HG02973 (cell line): ENCODE measurements at regions not wholly inside any gene's neighbourhood (a gene's known extent, or its start where the extent isn't known, plus 50 kb on each side); places are given as distances from the start of the nearest gene placed in this dataset.
"Not testable (repeated sequence)": the region's sequence is repeated elsewhere in the genome, so short reads cannot be mapped to it uniquely, and the experiment has no call there.

Experiments used
- ATAC-seq: cut with Tn5 transposase; IDR thresholded peaks from one replicate; pipeline ENCODE4 v1.9.1; 2021; ENCODE audit warnings: moderate library complexity; ENCODE audit not compliant: unreplicated experiment

DNA sequence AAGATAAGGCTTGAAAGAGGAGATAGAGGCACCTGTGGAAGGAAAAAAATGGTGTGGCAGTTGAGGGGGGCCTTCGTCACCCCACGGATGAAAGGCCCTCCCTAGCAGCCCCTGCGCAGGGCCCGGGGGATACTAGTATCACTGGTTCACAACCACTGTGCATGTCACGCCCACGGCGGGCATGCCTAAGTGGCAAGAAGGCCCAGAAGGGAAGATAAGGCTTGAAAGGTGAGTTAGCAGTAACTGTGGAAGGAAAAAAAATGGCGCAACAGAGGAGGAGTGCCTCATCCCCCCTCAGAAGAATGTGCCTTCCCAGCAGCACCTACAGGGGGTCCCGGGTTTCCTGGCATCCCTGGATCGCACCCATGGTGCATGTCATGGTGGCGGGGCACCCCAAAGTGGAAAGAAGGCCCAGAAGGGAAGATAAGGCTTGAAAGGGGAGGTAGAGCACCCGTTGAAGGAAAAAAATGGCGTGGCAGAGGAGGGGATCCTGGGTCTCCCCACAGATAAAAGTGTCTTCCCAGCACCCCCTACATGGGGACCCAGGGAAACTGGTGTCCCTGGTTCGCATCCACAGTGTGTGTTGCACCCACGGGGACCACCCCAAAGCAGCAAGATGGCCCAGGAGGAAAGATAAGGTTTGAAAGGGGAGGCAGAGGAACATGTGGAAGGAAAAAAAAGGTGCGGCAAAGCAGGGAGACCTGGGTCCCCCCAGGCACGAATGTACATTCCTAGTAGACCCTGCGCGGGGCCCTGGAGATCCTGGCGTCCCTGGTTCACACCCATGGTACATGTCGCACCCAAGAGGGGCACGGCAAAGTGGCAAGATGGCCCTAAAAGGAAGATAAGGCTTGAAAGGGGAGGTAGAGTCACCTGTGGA is 279.2 kb downstream of the ALG10 start:
- no peak for ATAC-seq

GRCh38 chr12:34302131-34302885 is 280.0 kb downstream of the ALG10 start:
- no peak for ATAC-seq

- ATAC-seq: no peak
Measured at GRCh38 chr12:34303091-34303870, 281.0 kb downstream of the ALG10 start.

- no peak for ATAC-seq
Measured at GRCh38 chr12:34304001-34304400, 281.7 kb downstream of the ALG10 start.

DNA sequence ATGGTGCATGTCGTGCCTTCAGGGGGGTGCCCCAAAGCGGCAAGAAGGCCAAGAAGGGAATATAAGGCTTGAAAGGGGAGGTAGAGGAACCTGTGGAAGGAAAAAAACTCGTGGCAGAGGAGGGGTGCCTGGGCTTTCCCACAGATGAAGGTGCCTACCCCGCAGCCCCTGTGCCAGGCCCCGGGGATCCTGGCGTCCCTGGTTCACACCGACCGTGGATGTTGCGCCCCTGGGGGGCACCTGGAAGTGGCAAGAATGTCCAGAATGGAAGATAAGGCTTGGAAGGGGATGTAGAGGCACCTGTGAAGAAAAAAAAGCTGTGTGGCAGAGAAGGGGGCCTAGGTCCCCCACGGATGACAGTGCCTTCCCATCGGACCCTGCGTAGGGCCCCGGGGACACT is 282.2 kb downstream of the ALG10 start:
- no peak for ATAC-seq

DNA sequence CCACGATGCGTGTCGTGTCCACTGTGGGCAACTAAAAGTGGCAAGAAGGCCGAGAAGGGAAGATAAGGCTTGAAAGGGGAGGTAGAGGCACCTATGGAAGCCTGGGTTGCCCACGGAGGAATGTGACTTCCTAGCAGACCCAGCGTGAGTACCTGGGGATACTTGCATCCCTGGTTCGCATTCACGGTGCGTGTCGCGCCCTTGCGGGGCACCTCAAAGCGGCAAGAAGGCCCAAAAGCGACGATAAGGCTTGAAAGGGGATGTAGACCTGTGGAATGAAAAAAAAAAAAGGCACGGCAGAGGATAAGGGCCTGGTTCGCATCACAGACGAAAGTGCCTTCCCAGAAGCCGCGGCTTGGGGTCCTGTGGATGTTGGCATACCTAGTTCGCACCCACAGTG is 282.9 kb downstream of the ALG10 start:
- no peak for ATAC-seq

DNA sequence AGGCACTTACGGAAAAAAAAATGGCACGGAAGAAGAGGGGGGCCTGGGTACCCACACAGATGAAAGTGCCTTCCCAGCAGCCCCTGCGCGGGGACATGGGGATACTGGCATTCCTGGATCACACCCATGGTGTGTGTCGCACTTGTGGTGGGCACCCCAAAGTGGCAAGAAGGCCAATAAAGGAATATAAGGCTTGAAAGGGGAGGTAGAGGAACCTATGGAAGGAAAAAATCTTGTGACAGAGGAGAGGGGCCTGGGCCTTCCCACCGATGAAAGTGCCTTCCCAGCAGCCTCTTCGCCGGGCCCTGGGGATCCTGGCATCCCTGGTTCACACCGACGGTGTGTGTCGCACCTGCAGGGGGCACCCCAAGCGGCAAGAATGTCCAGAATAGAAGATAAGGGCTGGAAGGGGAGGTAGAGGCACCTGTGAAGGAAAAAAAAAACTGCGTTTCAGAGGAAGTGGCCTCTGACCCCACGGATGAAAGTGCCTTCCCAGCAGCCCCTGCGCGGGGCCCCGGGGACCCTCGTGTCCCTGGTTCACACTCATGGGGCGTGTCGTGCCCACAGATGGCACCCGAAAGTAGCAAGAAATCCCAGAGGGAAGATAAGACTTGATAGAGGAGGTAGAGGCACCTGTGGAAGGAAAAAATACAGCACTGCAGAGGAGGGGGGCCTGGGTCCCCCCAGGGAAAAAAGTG is 284.0 kb downstream of the ALG10 start:
- no peak for ATAC-seq

DNA sequence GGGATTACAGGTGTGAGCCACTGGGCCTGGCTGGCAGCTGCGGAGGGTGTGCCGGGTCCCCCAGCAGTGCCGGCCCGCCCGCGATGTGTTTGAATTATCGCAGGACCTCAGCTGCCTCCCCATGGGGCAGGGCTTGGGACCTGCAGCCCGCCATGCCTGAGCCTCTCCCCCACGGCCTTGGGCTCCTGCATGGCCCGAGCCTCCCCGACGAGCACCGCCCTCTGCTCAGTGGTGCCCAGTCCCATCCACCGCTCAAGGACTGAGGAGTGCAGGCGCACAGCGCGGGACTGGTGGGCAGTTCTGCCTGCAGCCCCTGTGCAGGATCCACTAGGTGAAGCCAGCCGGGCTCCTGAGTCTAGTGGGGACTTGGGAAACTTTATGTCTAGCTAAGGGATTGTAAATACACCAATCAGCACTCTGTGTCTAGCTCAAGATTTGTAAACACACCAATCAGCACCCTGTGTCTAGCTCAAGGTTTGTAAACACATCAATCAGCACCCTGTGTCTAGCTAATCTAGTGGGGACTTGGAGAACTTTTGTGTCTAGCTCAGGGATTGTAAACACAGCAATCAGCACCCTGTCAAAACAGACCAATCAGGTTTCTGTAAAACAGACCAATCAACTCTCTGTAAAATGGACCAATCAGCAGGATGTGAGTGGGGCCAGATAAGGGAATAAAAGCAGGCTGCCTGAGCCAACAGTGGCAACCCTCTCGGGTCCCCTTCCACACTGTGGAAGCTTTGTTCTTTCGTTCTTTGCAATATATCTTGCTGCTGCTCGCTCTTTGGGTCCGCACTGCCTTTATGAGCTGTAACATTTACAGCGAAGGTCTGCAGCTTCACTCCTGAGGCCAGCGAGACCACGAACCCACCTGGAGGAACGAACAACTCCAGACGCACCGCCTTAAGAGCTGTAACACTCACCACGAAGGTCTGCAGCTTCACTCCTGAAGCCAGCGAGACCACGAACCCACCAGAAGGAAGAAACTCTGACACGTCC is 287.8 kb downstream of the ALG10 start:
- not testable (repeated sequence) for ATAC-seq

DNA sequence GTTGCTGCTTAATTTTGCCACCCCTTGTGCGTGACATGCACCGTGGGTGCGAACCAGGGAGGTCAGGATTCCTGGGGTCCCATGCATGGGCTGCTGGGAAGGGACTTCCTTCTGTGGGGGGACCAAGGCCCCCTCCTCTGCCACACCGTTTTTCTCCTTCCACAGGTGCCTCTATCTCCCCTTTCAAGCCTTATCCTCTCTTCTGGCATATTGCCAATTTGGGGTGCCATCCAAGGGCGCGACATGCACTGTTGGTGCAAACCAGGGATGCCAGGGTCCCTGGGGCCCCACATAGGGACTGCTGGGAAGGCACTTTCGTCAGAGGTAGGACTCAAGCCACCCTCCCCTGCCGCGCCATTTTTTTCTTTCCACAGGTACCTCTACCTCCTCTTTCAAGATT is 289.0 kb downstream of the ALG10 start:
- no peak for ATAC-seq

DNA sequence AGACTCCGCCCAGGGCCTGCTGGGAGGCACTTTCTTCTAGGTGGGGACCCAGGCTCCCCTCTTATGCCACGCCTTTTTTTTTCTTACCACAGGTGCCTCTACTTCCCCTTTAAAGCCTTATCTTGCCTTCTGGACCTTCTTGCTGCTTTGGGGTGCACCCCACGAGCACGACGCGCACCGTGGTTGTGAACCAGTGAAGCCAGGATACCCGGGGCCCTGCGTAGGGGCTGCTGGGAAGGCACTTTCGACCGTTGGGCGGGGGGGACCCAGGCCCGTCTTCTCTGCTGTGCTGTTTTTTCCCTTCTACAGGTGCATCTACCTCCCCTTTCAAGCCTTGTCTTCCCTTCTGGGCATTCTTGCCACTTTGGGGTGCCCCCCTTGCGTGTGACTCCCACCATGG is 305.4 kb downstream of the ALG10 start:
- ATAC-seq: no peak

DNA sequence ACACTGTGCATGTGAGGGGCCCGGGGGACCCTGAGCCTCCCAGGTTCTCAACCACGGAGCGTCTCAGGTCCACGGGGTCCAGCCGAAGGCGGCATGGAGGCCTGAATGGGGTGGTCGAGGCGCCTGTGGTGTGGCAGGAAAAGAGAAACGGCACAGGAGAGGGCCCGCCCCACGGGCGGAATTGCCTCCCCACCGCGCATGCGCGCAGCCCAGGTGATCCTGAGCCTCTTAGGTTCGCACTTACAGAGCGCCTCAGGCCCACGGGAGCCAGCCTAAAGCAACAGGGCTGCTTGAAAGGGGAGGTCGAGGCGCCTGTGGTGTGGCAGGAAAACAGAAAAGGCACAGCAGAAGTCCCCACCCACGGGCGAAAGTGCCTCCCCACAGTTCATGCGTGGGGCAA is 311.0 kb downstream of the ALG10 start:
- ATAC-seq: no peak

DNA sequence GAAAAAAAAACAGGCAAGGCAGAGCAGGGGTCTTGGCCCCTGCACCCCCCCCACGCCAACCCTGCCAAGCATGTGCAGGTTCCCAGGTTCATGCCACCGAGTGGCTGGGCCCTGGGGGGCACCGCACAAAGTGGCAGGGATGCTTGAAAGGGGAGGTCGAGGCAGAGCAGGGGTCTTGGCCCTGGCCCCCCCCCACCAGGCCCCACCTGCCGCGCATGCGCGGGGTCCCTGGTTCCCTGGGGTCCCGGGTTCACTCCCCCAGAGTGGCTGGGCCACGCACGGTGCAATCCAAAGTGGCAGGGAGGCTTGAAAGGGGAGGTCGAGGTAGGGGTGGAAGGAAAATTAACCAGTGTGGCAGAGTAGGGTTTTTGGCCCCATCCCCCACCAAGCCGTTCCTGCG is 312.2 kb downstream of the ALG10 start:
- no peak for ATAC-seq

DNA sequence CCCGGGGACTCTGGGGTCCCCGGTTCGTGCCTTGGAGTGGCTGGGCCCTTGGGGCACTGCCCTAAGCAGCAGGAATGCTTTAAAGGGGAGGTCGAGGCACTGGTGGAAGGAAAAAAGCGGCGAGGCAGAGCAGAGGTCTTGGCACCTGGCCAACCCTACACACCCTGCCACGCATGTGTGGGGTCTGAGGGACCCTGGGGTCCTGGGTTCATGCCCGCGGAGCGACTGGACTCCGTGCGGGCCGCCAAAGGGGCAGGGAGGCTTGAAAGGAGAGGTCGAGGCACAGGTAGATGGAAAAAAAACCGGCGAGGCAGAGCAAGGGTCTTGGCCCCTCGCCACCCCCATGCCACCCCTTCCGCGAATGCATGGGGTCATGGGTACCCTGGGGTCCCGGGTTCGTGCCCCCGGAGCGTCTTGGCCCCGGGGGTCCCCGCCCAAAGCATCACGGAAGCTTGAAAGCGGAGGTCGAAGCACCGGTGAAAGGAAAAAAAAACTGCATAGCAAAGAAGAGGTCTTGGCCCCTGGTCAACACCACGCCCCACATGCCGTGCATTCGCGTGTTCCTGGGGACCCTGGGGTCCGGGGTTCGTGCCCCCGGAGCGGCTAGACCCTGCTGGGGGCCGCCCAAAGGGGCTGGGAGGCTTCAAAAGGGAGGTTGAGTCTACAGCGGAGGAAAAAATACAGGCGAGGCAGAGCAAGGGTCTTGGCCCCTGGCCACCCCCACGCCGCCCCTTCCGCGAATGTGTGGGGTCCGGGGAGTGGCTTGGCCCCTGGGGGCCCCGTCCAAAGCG is 312.9 kb downstream of the ALG10 start:
- no peak for ATAC-seq

- no peak for ATAC-seq
Measured at GRCh38 chr12:34335819-34336262, 313.5 kb downstream of the ALG10 start.

DNA sequence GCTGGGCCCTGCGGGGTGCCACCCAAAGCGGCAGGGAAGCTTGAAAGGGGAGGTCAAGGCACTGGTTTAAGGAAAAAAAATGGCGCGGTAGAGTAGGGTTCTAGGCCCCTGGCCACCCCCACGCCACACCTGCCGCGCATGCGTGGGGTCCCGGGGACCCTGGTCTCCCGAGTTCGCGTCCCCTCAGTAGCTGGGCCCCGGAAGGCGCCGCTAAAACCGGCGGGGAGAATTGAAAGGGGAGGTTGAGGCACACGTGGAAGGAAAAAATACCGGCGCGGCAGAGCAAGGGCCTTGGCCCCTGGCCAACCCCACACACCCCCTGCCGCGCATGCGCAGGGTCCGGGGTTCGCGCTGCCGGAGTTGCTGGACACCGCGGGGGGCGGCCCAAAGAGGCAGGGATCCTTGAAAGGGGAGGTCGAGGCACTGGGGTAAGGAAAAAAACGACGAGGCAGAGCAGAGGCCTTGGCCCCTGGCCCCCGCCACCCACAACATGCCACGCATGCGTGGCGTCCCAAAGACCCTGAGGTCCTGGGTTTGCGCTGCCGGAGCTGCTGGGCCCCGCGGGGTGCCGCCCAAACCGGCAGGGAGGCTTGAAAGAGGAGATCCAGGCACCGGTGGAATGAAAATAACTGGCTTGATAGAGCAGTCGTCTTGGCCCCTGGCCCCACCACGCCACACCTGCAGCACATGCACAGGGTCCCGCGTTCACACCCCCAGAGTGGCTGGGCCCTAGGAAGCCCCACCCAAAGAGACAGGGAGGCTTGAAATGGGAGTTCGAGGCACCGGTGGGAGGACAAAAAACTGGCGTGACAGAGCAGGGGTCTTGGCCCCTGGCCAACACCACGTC is 314.5 kb downstream of the ALG10 start:
- ATAC-seq: no peak

DNA sequence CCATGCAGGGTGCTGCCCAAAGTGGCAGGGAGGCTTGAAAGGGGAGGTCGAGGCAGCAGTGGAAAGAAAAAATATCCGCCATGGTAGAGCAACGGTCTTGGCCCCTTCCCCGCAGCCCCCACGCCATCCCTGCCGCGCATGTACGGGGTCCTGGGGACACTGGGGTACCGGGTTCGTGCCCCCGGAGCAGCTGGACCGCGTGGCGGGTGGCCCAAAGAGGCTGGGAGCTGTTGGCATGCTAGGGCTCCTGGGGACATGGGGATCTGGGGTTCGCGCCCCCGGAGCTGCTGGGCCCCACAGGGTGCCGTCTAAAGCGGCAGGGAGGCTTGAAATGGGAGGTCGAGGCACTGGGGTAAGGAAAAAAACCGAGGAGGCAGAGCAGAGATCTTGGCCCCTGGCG is 316.5 kb downstream of the ALG10 start:
- no peak for ATAC-seq

GRCh38 chr12:34339922-34340321 is 317.6 kb downstream of the ALG10 start:
- ATAC-seq: no peak
